DOHH2 (cell line): ENCODE measurements at regions not wholly inside any gene's neighbourhood (a gene's known extent, or its start where the extent isn't known, plus 50 kb on each side); places are given as distances from the start of the nearest gene placed in this dataset.

Experiments used
- EZH2phosphoT487 ChIP-seq: fragments of 200-600 bp; sonication (generic); IDR thresholded peaks from 2 replicates; pipeline ENCODE4 v1.6.1; 2017; ENCODE audit warnings: borderline replicate concordance, mild to moderate bottlenecking, antibody characterized with exemption, low read length, moderate library complexity, mixed read lengths
- TF ChIP-seq, protein P1 (sequence below): fragments of 200-600 bp; sonication (generic); IDR thresholded peaks from one replicate; pipeline ENCODE4 v1.5.1; 2014; ENCODE audit warnings: antibody characterized with exemption, mild to moderate bottlenecking, low read depth, low read length; ENCODE audit not compliant: poor library complexity, severe bottlenecking

DNA sequence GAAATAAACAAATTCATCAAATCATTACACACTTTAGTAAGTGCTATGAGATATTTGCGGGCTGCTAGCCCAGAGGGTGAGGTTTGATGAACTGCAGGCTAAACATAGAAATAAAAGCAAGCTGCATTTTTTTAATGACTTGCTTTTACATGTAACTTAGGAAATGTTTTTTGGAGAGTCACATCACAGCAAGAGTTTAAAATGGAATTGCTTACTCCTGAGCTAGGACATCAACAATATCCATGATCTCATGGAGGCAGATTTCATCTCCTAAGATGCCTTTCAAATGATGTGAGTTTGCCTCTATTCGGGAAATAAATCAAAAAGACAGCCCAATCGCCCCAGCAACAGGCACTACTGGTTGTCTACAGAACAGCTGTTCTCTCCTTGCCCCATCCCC, 73.4 kb upstream of the CD44 start:
- TF ChIP-seq, protein P1, sequence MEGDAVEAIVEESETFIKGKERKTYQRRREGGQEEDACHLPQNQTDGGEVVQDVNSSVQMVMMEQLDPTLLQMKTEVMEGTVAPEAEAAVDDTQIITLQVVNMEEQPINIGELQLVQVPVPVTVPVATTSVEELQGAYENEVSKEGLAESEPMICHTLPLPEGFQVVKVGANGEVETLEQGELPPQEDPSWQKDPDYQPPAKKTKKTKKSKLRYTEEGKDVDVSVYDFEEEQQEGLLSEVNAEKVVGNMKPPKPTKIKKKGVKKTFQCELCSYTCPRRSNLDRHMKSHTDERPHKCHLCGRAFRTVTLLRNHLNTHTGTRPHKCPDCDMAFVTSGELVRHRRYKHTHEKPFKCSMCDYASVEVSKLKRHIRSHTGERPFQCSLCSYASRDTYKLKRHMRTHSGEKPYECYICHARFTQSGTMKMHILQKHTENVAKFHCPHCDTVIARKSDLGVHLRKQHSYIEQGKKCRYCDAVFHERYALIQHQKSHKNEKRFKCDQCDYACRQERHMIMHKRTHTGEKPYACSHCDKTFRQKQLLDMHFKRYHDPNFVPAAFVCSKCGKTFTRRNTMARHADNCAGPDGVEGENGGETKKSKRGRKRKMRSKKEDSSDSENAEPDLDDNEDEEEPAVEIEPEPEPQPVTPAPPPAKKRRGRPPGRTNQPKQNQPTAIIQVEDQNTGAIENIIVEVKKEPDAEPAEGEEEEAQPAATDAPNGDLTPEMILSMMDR, result no peak
- TF ChIP-seq EZH2phosphoT487, result no peak
